Immature natural killer cell (primary cell): ENCODE measurements at regions not wholly inside any gene's neighbourhood (a gene's known extent, or its start where the extent isn't known, plus 50 kb on each side); places are given as distances from the start of the nearest gene placed in this dataset.

ENCODE experiments used
- DNase-seq, 3 donors: peaks; one replicate each; pipeline ENCODE4 v3.0.0; 2022; ENCODE audit warnings: mixed read lengths in 1 of 3
- H3K27ac Mint-ChIP-seq, 6 donors: one replicate each; pipeline ENCODE4 v1.8.0; 2020; ENCODE audit warnings: mixed read lengths in 6 of 6, mild to moderate bottlenecking in 5 of 6, inconsistent platforms in 4 of 6, moderate library complexity in 3 of 6
- H3K27me3 Mint-ChIP-seq, 3 donors: one replicate each; pipeline ENCODE4 v1.8.0; 2020 to 2021; ENCODE audit warnings: low read depth in 3 of 3, mild to moderate bottlenecking in 3 of 3, mixed read lengths in 3 of 3, moderate library complexity in 3 of 3, inconsistent platforms in 1 of 3
- H3K36me3 Mint-ChIP-seq, 3 donors: one replicate each; pipeline ENCODE4 v1.8.0; 2020; ENCODE audit warnings: mixed read lengths in 3 of 3, inconsistent platforms in 2 of 3, mild to moderate bottlenecking in 2 of 3
- H3K4me1 Mint-ChIP-seq, 2 donors: one replicate each; pipeline ENCODE4 v1.8.0; 2020; ENCODE audit warnings: inconsistent platforms in 2 of 2, mild to moderate bottlenecking in 2 of 2, mixed read lengths in 2 of 2, moderate library complexity in 1 of 2
- H3K4me3 Mint-ChIP-seq, 5 donors: one replicate each; pipeline ENCODE4 v1.8.0; 2020; ENCODE audit warnings: mild to moderate bottlenecking in 5 of 5, mixed read lengths in 5 of 5, inconsistent platforms in 3 of 5, moderate library complexity in 3 of 5
- H3K9me3 Mint-ChIP-seq, 6 donors: one replicate each; pipeline ENCODE4 v1.8.0; 2020; ENCODE audit warnings: mild to moderate bottlenecking in 6 of 6, mixed read lengths in 6 of 6, inconsistent platforms in 4 of 6, moderate library complexity in 3 of 6

DNA sequence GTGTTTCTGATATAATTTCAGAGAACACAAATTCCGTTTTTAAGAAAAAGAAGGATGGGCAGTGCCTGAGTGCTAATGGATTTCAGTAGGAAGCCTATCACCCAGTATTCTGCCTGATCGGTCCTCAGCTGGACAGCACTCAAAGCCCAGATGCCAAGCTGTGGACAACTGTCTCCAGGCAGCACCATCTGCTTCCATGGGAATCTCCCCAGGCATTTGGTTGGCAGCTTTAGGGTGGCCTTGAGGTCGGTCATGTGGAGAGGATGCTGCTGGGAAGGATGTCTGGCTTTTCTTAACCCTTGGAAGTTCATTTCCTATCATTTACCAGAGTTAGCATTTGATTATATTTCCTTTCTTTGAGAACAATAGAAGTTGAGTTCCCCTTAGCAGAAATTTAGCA, 311.7 kb downstream of the TBC1D4 start:
- Mint-ChIP-seq H3K4me3 (no peak overlapping the region), H3K36me3 (peaks cover 0 to 3% (median 0%) of the 10 kb centered on the region in 3 donors), H3K27me3 (peaks cover 0 to 6% (median 0%) of the 10 kb centered on the region in 3 donors), H3K4me1 (no peaks in the 10 kb centered on the region), H3K27ac (no peak overlapping the region), H3K9me3 (no peaks in the 10 kb centered on the region)
- no peak for DNase-seq

DNA sequence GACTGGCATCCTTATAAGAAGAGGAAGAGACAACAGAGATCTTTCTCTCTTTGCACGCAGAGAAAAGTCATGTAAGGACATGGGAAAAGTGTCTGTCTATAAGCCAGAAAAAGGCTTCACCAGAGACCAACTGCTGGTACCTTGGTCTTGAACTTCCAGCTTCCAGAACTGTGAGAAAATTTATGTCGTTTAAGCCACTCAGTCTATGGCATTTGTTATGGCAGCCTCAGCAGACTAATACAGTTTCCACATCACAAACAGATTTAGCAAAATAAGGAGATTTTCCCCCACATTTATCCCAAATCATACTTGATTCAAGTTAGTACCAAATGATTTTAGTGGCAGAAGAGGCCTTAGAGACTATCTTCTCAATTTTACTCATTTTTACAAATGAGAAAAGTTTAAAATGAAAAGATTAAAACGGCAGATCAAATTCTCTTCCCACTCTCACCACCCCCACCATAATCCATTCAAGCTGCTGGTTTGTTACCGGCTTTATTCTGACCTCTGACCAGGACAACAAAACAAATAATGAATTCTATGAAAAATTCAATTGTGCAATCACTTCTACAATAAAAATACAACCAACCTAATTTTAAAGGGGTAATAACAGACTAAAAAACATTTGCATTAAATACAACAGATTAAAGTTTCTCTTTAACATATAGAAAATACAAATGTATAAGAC, 316.3 kb downstream of the TBC1D4 start:
- no peak overlapping the region for H3K27ac Mint-ChIP-seq
- H3K36me3 Mint-ChIP-seq = no peaks in the 10 kb centered on the region
- no peak for DNase-seq
- H3K4me1 Mint-ChIP-seq = no peaks in the 10 kb centered on the region
- no peak overlapping the region for H3K4me3 Mint-ChIP-seq
- peaks cover 0 to 8% (median 4%) of the 10 kb centered on the region in 3 donors for H3K27me3 Mint-ChIP-seq
- H3K9me3 Mint-ChIP-seq = no peaks in the 10 kb centered on the region

- Mint-ChIP-seq H3K9me3 (peaks cover 0 to 4% (median 0%) of the 10 kb centered on the region in 6 donors), H3K4me1 (no peaks in the 10 kb centered on the region), H3K4me3 (no peak overlapping the region), H3K27me3 (peaks cover 1 to 8% (median 5%) of the 10 kb centered on the region in 3 donors), H3K36me3 (no peaks in the 10 kb centered on the region), H3K27ac (no peak overlapping the region)
- DNase-seq = no peak
Measured at GRCh38 chr13:75161804-75162203, 320.2 kb downstream of the TBC1D4 start.

GRCh38 chr13:75160984-75161383, 321.0 kb downstream of the TBC1D4 start:
- no peak overlapping the region for H3K27ac Mint-ChIP-seq

DNA sequence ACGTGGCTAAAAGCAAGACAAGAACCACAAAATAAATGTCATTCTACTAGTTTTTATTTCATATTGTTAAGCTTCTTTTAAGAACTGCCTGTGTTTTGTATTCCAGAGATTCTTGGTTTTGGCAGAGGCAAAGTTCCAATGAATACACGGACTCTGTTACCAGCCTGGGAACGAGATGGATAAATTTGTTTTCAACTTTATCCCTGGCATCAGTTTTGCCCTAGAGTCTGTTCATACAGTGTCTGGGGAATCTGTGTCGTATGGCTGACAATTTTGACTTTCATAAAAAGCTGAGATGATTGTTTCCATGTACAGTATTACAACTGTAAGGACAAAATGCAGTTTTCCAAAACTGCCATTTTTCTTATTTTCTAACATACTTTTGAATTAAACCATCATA, 327.6 kb downstream of the TBC1D4 start:
- DNase-seq = no peak
- Mint-ChIP-seq H3K36me3 (no peaks in the 10 kb centered on the region), H3K9me3 (peaks cover 0 to 12% (median 4%) of the 10 kb centered on the region in 6 donors), H3K27ac (no peak overlapping the region), H3K27me3 (peaks cover 4 to 12% (median 5%) of the 10 kb centered on the region in 3 donors), H3K4me3 (peak overlapping the region in 2 of 5 donors; percentile 30 to 49), H3K4me1 (no peaks in the 10 kb centered on the region)

More at GRCh38 chr13:75160984-75161383, 321.0 kb downstream of the TBC1D4 start:
- Mint-ChIP-seq H3K36me3 (no peaks in the 10 kb centered on the region), H3K4me3 (no peak overlapping the region), H3K9me3 (peaks cover 0 to 4% (median 0%) of the 10 kb centered on the region in 6 donors), H3K4me1 (no peaks in the 10 kb centered on the region), H3K27me3 (peaks cover 1 to 8% (median 5%) of the 10 kb centered on the region in 3 donors)
- no peak for DNase-seq

GRCh38 chr13:75153834-75154233, 328.1 kb downstream of the TBC1D4 start:
- Mint-ChIP-seq H3K4me3 (peak overlapping the region in 2 of 5 donors; percentile 30 to 49), H3K9me3 (peaks cover 0 to 12% (median 5%) of the 10 kb centered on the region in 6 donors), H3K27ac (no peak overlapping the region), H3K27me3 (peaks cover 4 to 12% (median 4%) of the 10 kb centered on the region in 3 donors), H3K36me3 (no peaks in the 10 kb centered on the region), H3K4me1 (no peaks in the 10 kb centered on the region)
- DNase-seq = no peak

- peaks cover 4 to 12% (median 4%) of the 10 kb centered on the region in 3 donors for H3K27me3 Mint-ChIP-seq
- H3K27ac Mint-ChIP-seq = no peak overlapping the region
- peak overlapping the region in 2 of 5 donors; percentile 16 to 57 for H3K4me3 Mint-ChIP-seq
- H3K36me3 Mint-ChIP-seq = no peaks in the 10 kb centered on the region
- no peaks in the 10 kb centered on the region for H3K4me1 Mint-ChIP-seq
- H3K9me3 Mint-ChIP-seq = peaks cover 0 to 12% (median 5%) of the 10 kb centered on the region in 6 donors
- DNase-seq = peak in 1 of 3 donors; percentile 15
Measured at GRCh38 chr13:75153386-75153785, 328.6 kb downstream of the TBC1D4 start.

- DNase-seq = no peak
- H3K4me3 Mint-ChIP-seq = no peak overlapping the region
- H3K27ac Mint-ChIP-seq = no peak overlapping the region
- H3K4me1 Mint-ChIP-seq = no peaks in the 10 kb centered on the region
- H3K36me3 Mint-ChIP-seq = no peaks in the 10 kb centered on the region
- H3K9me3 Mint-ChIP-seq = peaks cover 0 to 12% (median 3%) of the 10 kb centered on the region in 6 donors
- peaks cover 4 to 14% (median 4%) of the 10 kb centered on the region in 3 donors for H3K27me3 Mint-ChIP-seq
Measured at GRCh38 chr13:75151081-75151643, 330.8 kb downstream of the TBC1D4 start.

GRCh38 chr13:75149776-75150175, 332.2 kb downstream of the TBC1D4 start:
- no peak overlapping the region for H3K27ac Mint-ChIP-seq
- no peak overlapping the region for H3K4me3 Mint-ChIP-seq
- no peaks in the 10 kb centered on the region for H3K36me3 Mint-ChIP-seq
- H3K27me3 Mint-ChIP-seq = peaks cover 4 to 14% (median 6%) of the 10 kb centered on the region in 3 donors
- peaks cover 0 to 12% (median 4%) of the 10 kb centered on the region in 6 donors for H3K9me3 Mint-ChIP-seq
- H3K4me1 Mint-ChIP-seq = no peaks in the 10 kb centered on the region
- no peak for DNase-seq

DNA sequence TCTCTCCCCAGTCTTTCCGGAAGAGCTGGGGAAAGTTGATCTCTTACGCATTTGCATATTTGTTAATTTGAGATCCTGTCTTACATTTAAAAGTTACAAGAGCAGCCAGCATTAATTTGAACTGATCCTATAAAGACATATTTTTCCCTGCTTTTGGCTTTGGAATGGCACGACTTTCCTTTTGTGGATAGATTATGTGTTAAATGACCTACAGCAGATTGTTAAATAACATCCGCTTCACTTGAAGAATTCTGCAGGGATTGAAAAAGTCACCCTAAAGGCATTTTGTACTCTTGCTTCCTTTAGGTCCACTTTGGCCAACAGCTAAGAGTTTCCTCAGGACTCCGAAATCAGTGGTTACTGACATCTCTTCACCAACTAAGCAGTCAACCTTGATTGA, 334.0 kb downstream of the TBC1D4 start:
- no peak for DNase-seq
- H3K9me3 Mint-ChIP-seq = peaks cover 0 to 8% (median 4%) of the 10 kb centered on the region in 6 donors
- H3K4me1 Mint-ChIP-seq = no peaks in the 10 kb centered on the region

GRCh38 chr13:75146436-75146835, 335.5 kb downstream of the TBC1D4 start:
- Mint-ChIP-seq H3K9me3 (peaks cover 0 to 8% (median 0%) of the 10 kb centered on the region in 6 donors), H3K4me3 (no peak overlapping the region), H3K4me1 (no peaks in the 10 kb centered on the region), H3K27ac (no peak overlapping the region), H3K27me3 (peaks cover 0 to 9% (median 6%) of the 10 kb centered on the region in 3 donors), H3K36me3 (no peaks in the 10 kb centered on the region)
- DNase-seq = no peak

More for the DNA sequence above, 334.0 kb downstream of the TBC1D4 start:
- no peaks in the 10 kb centered on the region for H3K36me3 Mint-ChIP-seq
- no peak overlapping the region for H3K27ac Mint-ChIP-seq
- H3K27me3 Mint-ChIP-seq = peaks cover 3 to 14% (median 6%) of the 10 kb centered on the region in 3 donors
- H3K4me3 Mint-ChIP-seq = no peak overlapping the region

DNA sequence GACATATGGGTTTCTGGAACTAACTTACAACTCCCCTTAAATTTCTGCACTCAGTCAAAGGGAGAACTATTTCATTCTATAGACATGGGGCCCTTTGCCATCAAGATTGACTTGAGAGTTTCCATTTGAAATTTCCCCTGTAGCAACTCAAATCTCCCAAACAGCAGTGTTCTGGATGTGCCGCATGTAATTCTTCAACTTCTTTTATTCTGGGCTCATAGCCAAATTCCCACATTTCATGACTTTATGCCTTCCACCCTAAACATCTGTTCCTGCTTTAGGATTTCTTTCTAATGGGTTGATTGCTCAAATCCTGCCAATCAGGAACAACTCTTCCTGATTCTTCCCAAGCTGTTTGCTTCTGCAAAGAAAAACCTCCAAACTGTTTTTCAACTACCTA, 336.0 kb downstream of the TBC1D4 start:
- no peaks in the 10 kb centered on the region for H3K36me3 Mint-ChIP-seq
- H3K9me3 Mint-ChIP-seq = peaks cover 0 to 8% (median 0%) of the 10 kb centered on the region in 6 donors
- no peak overlapping the region for H3K27ac Mint-ChIP-seq
- no peak for DNase-seq
- H3K4me1 Mint-ChIP-seq = no peaks in the 10 kb centered on the region
- peaks cover 0 to 8% (median 6%) of the 10 kb centered on the region in 3 donors for H3K27me3 Mint-ChIP-seq
- no peak overlapping the region for H3K4me3 Mint-ChIP-seq

- DNase-seq = no peak
- Mint-ChIP-seq H3K9me3 (peaks cover 2 to 20% (median 9%) of the 10 kb centered on the region in 6 donors), H3K36me3 (peaks cover 0 to 10% (median 0%) of the 10 kb centered on the region in 3 donors), H3K27me3 (peaks cover 1 to 6% (median 4%) of the 10 kb centered on the region in 3 donors), H3K4me3 (no peak overlapping the region), H3K27ac (no peak overlapping the region), H3K4me1 (no peaks in the 10 kb centered on the region)
Measured at GRCh38 chr13:75139291-75139690, 342.7 kb downstream of the TBC1D4 start.

DNA sequence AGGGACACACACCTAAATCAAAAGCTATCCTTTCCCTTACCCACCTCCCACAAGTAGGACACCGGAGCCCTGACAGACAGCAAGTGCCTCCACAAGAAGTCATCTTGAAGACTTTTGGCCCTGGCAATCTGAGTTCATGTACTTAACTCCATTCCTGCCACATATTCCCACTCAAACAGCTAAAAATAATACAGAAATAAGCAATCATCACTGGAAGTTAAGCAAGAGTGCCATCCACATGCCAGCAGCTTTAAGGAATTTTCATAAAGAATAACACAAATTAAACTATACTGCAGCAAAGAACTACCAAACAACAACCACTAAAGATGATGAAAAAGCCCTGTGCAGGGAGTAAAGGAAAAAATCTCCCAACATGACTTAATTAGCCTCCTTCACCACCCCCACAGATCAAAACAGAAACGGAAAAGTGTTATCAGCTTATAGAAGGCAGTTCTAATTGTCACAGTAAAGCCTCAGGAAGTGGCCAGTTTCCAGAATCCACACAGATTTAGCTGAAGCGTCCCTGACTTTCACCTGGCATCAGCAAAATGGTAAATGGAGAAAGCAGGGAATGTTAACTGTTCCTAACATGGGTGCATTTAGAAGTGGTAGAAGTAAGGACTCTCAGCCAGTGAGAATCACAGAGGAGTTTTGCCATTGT, 343.9 kb downstream of the TBC1D4 start:
- Mint-ChIP-seq H3K9me3 (peaks cover 2 to 21% (median 12%) of the 10 kb centered on the region in 6 donors), H3K4me1 (no peaks in the 10 kb centered on the region), H3K27ac (no peak overlapping the region), H3K36me3 (peaks cover 0 to 10% (median 0%) of the 10 kb centered on the region in 3 donors), H3K27me3 (peaks cover 1 to 8% (median 4%) of the 10 kb centered on the region in 3 donors), H3K4me3 (no peak overlapping the region)
- no peak for DNase-seq
